Heart left ventricle (tissue), 16 donors: ENCODE measurements at regions not wholly inside any gene's neighbourhood (a gene's known extent, or its start where the extent isn't known, plus 50 kb on each side); places are given as distances from the start of the nearest gene placed in this dataset.

ENCODE experiments used
- ATAC-seq, 4 donors: fragments of 200-7000 bp; cut with Tn5 transposase; one replicate each; pipeline ENCODE4 v1.9.1; 2020 to 2022; ENCODE audit warnings: moderate library complexity in 4 of 4, mild to moderate bottlenecking in 3 of 4, moderate number of reproducible peaks in 1 of 4
- DNase-seq, 5 donors: peaks; one replicate each; pipeline ENCODE4 v3.0.0-alpha.2; 2020
- H3K27ac ChIP-seq, 12 donors: fragments of 200-600 bp; sonication (generic) in 4 of 12; one replicate each; pipeline versions ENCODE4 v1.5.0 to v1.8.0; 2016 to 2022; ENCODE audit warnings: mild to moderate bottlenecking in 2 of 12
- H3K27me3 ChIP-seq, 9 donors: fragments of 200-600 bp; sonication (generic) in 2 of 9; one replicate each; pipeline versions ENCODE4 v1.5.1 to v1.8.0; 2016 to 2022; ENCODE audit warnings: mild to moderate bottlenecking in 3 of 9
- H3K36me3 ChIP-seq, 9 donors: fragments of 200-600 bp; sonication (generic) in 2 of 9; one replicate each; pipeline versions ENCODE4 v1.5.0 to v1.8.0; 2018 to 2022; ENCODE audit warnings: mild to moderate bottlenecking in 2 of 9
- H3K4me1 ChIP-seq, 12 donors: fragments of 200-600 bp; sonication (generic) in 4 of 12; one replicate each; pipeline versions ENCODE4 v1.5.0 to v1.8.0; 2016 to 2022; ENCODE audit warnings: mild to moderate bottlenecking in 3 of 12
- H3K4me3 ChIP-seq, 12 donors: fragments of 200-600 bp; sonication (generic) in 4 of 12; one replicate each; pipeline versions ENCODE4 v1.5.0 to v1.8.0; 2017 to 2022; ENCODE audit warnings: mild to moderate bottlenecking in 9 of 12, moderate library complexity in 4 of 12
- H3K9me3 ChIP-seq, 12 donors: fragments of 200-600 bp; sonication (generic) in 4 of 12; one replicate each; pipeline versions ENCODE4 v1.5.0 to v1.8.0; 2016 to 2022; ENCODE audit warnings: mild to moderate bottlenecking in 1 of 12
- POLR2A ChIP-seq, 2 donors: fragments of 450-650 bp; IDR thresholded peaks; one replicate each; pipeline ENCODE4 v1.6.1; 2017; ENCODE audit warnings: antibody characterized with exemption in 2 of 2, mild to moderate bottlenecking in 2 of 2, moderate library complexity in 2 of 2
- WGBS, 4 donors: extraction: QIAGEN DNeasy Blood & Tissue Kit in 2 of 4; methylation state at CpG; one replicate each; pipeline versions ENCODE4 v1.1.5 to v1.1.7; 2013 to 2018; 5-methylcytosine and 5-hydroxymethylcytosine counted together
- intact Hi-C, 10 donors: fragments of 100-400 bp; cut with DNase I; formaldehyde crosslinking; loops; one replicate each; pipeline versions ENCODE4 v1.11.1 to v1.14.2; 2022
- TF ChIP-seq, protein P1 (sequence below), 12 donors: fragments of 200-600 bp; sonication (generic) in 4 of 12; IDR thresholded peaks; one replicate each; pipeline versions ENCODE4 v1.5.0 to v1.8.0; 2018 to 2022; ENCODE audit warnings: antibody characterized with exemption in 12 of 12, mild to moderate bottlenecking in 5 of 12
- donor health status: ischemic (EF 13 %, LVEDD 7.1; RV severe dilation, severe dysfunction).
- donor health status: healthy with polysubstance abuse.
- donor health status: DM: no; HTN: yes; CAD: no.
- donor health status: DM: no; HTN: no; CAD: no.
- donor health status: ischemic (EF 25% LVEDD 6.9; RV normal size, moderate dysfunction).
- donor health status: ischemic (EF 25% LVEDD 5.7; RV mildly dilated, moderate dysfunction).
- donor health status: healthy.
- donor health status: DM: yes; HTN: yes; CAD: no.
- donor health status: ischemic (EF 35%, LVEDD 5.7; RV mildly dilated, moderate dysfunction).
- donor health status: nonischemic (EF 11% LVEDD 7.7; RV severe dilation, severe dysfunction).
- donor health status: DM: yes; HTN: yes; CAD: no.
- donor health status: PGD.
- donor health status: ischemic (EF 29% LVEDD 5.4; RV normal size, mild dysfunction).
- donor health status: nonischemic (EF 23%, LVEDD 6.1; RV moderate dilation, normal function).

DNA sequence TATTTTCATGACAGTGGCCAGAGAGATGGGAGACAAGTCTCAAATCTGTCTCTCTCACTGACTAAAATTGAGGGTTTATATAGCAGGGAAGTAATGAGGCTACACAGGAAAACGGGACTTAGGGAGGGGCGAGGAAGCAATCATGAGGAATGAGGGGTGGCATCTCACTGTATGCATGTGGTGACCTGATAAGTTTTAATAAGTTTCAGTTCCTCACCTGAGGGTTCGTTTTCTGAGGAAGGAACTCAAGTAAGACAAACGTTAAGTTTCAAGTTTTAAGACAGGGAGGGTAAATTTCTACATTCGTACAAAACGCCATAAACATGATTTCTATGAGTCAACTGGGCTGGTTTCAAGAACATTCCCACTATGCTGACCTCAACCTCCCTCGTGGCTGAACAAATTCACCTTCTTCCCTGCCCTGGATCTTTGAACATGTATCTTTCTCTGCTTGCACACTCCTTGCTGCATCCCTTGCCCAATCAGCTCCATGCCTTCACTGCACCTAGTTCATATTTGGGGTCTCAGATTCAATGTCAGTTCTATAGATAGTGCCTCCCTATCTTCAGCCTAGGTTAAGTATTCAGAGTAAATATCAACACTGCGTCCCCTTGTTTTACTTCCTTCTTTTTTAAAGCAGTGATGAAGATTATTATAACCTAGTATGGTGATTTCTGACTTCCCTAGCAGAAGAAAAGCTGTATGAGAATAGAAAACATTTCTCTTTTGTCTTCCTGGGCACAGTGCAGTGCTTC, 53.3 kb upstream of the CNTNAP5 start:
- Histone ChIP-seq H3K4me3 (no peak overlapping the region), H3K4me1 (no peaks in the 10 kb centered on the region), H3K27me3 (no peaks in the 10 kb centered on the region), H3K36me3 (no peaks in the 10 kb centered on the region), H3K9me3 (no peaks in the 10 kb centered on the region), H3K27ac (no peak overlapping the region)
- DNase-seq (no peak), ATAC-seq (no peak)
- TF ChIP-seq POLR2A (IDR thresholded peaks at IDR 0.05): no peak
- TF ChIP-seq, protein P1, sequence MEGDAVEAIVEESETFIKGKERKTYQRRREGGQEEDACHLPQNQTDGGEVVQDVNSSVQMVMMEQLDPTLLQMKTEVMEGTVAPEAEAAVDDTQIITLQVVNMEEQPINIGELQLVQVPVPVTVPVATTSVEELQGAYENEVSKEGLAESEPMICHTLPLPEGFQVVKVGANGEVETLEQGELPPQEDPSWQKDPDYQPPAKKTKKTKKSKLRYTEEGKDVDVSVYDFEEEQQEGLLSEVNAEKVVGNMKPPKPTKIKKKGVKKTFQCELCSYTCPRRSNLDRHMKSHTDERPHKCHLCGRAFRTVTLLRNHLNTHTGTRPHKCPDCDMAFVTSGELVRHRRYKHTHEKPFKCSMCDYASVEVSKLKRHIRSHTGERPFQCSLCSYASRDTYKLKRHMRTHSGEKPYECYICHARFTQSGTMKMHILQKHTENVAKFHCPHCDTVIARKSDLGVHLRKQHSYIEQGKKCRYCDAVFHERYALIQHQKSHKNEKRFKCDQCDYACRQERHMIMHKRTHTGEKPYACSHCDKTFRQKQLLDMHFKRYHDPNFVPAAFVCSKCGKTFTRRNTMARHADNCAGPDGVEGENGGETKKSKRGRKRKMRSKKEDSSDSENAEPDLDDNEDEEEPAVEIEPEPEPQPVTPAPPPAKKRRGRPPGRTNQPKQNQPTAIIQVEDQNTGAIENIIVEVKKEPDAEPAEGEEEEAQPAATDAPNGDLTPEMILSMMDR (IDR thresholded peaks at IDR 0.05): no peak
- intact Hi-C loops: no loop called here
- 69 to 74% (median 72%) methylated on average over 8 of the region's 8 CpGs for WGBS, 4 donors
